H9 (cell line): ENCODE measurements at regions not wholly inside any gene's neighbourhood (a gene's known extent, or its start where the extent isn't known, plus 50 kb on each side); places are given as distances from the start of the nearest gene placed in this dataset.

Experiments used
- DNase-seq: peaks from one replicate; pipeline ENCODE4 v3.0.0-alpha.2; 2017
- H2AFZ ChIP-seq: one replicate; pipeline ENCODE4 v1.6.1; 2013; ENCODE audit warnings: mild to moderate bottlenecking, low read length, control low read depth, moderate library complexity
- H2AK5ac ChIP-seq: 2 replicates; pipeline ENCODE4 v1.6.1; 2013; ENCODE audit warnings: low read length, control low read depth, mixed read lengths; ENCODE audit not compliant: insufficient read length
- H2BK120ac ChIP-seq: one replicate; pipeline ENCODE4 v1.6.1; 2013; ENCODE audit warnings: low read depth, mild to moderate bottlenecking, low read length, control low read depth, inconsistent platforms; ENCODE audit not compliant: poor library complexity, severe bottlenecking
- H2BK12ac ChIP-seq: 2 replicates; pipeline ENCODE4 v1.6.1; 2013; ENCODE audit warnings: low read length, control low read depth, mixed read lengths, low read depth; ENCODE audit not compliant: insufficient read length
- H2BK15ac ChIP-seq: 2 replicates; pipeline ENCODE4 v1.6.1; 2013; ENCODE audit warnings: low read depth, low read length, control low read depth
- H2BK20ac ChIP-seq: one replicate; pipeline ENCODE4 v1.6.1; 2013; ENCODE audit warnings: low read depth, mild to moderate bottlenecking, low read length, control low read depth, inconsistent platforms; ENCODE audit not compliant: poor library complexity, severe bottlenecking
- H2BK5ac ChIP-seq: 2 replicates; pipeline ENCODE4 v1.6.1; 2013; ENCODE audit warnings: low read length, control low read depth, mixed read lengths; ENCODE audit not compliant: insufficient read length
- H3K14ac ChIP-seq: 2 replicates; pipeline ENCODE4 v1.6.1; 2013; ENCODE audit warnings: low read length, control low read depth; ENCODE audit not compliant: insufficient read depth
- H3K18ac ChIP-seq: 2 replicates; pipeline ENCODE4 v1.6.1; 2013; ENCODE audit warnings: low read depth, mild to moderate bottlenecking, mixed read lengths, low read length, control low read depth; ENCODE audit not compliant: insufficient read length
- H3K23ac ChIP-seq: 2 replicates; pipeline ENCODE4 v1.6.1; 2013; ENCODE audit warnings: low read length, control low read depth, mixed read lengths, low read depth; ENCODE audit not compliant: insufficient read length
- H3K23me2 ChIP-seq: 2 replicates; pipeline ENCODE4 v1.6.1; 2013; ENCODE audit warnings: low read depth, mild to moderate bottlenecking, mixed read lengths, low read length, control low read depth; ENCODE audit not compliant: insufficient read length, poor library complexity, severe bottlenecking
- H3K27ac ChIP-seq: 2 replicates; pipeline ENCODE4 v1.5.1; 2013; ENCODE audit warnings: low read length, control low read depth, mixed read lengths, low read depth; ENCODE audit not compliant: insufficient read length
- H3K27me3 ChIP-seq: 2 replicates; pipeline ENCODE4 v1.6.1; 2013; ENCODE audit warnings: low read length, control low read depth, inconsistent platforms; ENCODE audit not compliant: insufficient read depth
- H3K4ac ChIP-seq: 2 replicates; pipeline ENCODE4 v1.6.1; 2013; ENCODE audit warnings: low read depth, mild to moderate bottlenecking, control low read depth, inconsistent platforms, low read length, moderate library complexity
- H3K4me1 ChIP-seq: 2 replicates; pipeline ENCODE4 v1.6.1; 2013; ENCODE audit warnings: low read length, control low read depth, inconsistent platforms; ENCODE audit not compliant: insufficient read depth
- H3K4me2 ChIP-seq: 2 replicates; pipeline ENCODE4 v1.6.1; 2013; ENCODE audit warnings: low read length, control low read depth, mixed read lengths; ENCODE audit not compliant: insufficient read length, insufficient read depth
- H3K56ac ChIP-seq: 2 replicates; pipeline ENCODE4 v1.6.1; 2013; ENCODE audit warnings: low read depth, mild to moderate bottlenecking, mixed read lengths, low read length, control low read depth; ENCODE audit not compliant: insufficient read length
- H3K79me1 ChIP-seq: 2 replicates; pipeline ENCODE4 v1.6.1; 2013; ENCODE audit warnings: low read depth, mild to moderate bottlenecking, moderate library complexity, low read length, control low read depth, inconsistent platforms; ENCODE audit not compliant: insufficient read depth, poor library complexity, severe bottlenecking
- H3K79me2 ChIP-seq: 2 replicates; pipeline ENCODE4 v1.6.1; 2013; ENCODE audit warnings: low read length, control low read depth, inconsistent platforms; ENCODE audit not compliant: insufficient read depth
- H3K9ac ChIP-seq: 2 replicates; pipeline ENCODE4 v1.6.1; 2013; ENCODE audit warnings: low read length, control low read depth, mixed read lengths; ENCODE audit not compliant: insufficient read length; ENCODE audit errors: extremely low read depth
- H3K9me3 ChIP-seq: one replicate; pipeline ENCODE4 v1.6.1; 2013; ENCODE audit warnings: low read depth, low read length, inconsistent platforms; ENCODE audit not compliant: control insufficient read depth
- H3T11ph ChIP-seq: one replicate; pipeline ENCODE4 v1.6.1; 2013; ENCODE audit warnings: mild to moderate bottlenecking, low read length, control low read depth, inconsistent platforms
- H4K20me1 ChIP-seq: one replicate; pipeline ENCODE4 v1.6.1; 2013; ENCODE audit not compliant: control insufficient read depth, insufficient read length, insufficient read depth
- H4K5ac ChIP-seq: 2 replicates; pipeline ENCODE4 v1.6.1; 2013; ENCODE audit warnings: low read depth, mild to moderate bottlenecking, mixed read lengths, low read length, control low read depth; ENCODE audit not compliant: insufficient read length
- H4K8ac ChIP-seq: replicated peaks from 2 replicates; pipeline ENCODE4 v1.6.1; 2013; ENCODE audit warnings: low read length, control low read depth, mixed read lengths, low read depth; ENCODE audit not compliant: insufficient read length
- H4K91ac ChIP-seq: 2 replicates; pipeline ENCODE4 v1.6.1; 2013; ENCODE audit warnings: low read depth, mild to moderate bottlenecking, moderate library complexity, mixed read lengths, low read length, control low read depth; ENCODE audit not compliant: insufficient read length
- H3K27ac Mint-ChIP-seq, 3 experiments: 2 replicates in 2 of 3; 3 replicates in 1 of 3; pipeline ENCODE4 v1.8.0; 2020 to 2021; ENCODE audit warnings: mixed read lengths in 3 of 3, mild to moderate bottlenecking in 1 of 3, moderate library complexity in 1 of 3
- H3K27me3 Mint-ChIP-seq: 2 replicates; pipeline ENCODE4 v1.8.0; 2021; ENCODE audit warnings: low read depth, mild to moderate bottlenecking, moderate library complexity, mixed read lengths
- H3K36me3 Mint-ChIP-seq, 3 experiments: 2 replicates in 2 of 3; 3 replicates in 1 of 3; pipeline ENCODE4 v1.8.0; 2020 to 2021; ENCODE audit warnings: low read depth in 3 of 3, mixed read lengths in 3 of 3; ENCODE audit not compliant: insufficient read depth in 1 of 3
- H3K4me1 Mint-ChIP-seq, 2 experiments: 2 replicates each; pipeline ENCODE4 v1.8.0; 2020; ENCODE audit warnings: mixed read lengths in 2 of 2
- H3K4me3 Mint-ChIP-seq, 2 experiments: 2 replicates in 1 of 2; 3 replicates in 1 of 2; pipeline ENCODE4 v1.8.0; 2020 to 2021; ENCODE audit warnings: mild to moderate bottlenecking in 2 of 2, mixed read lengths in 2 of 2, moderate library complexity in 1 of 2
- H3K9me3 Mint-ChIP-seq, 2 experiments: 2 replicates in 1 of 2; 3 replicates in 1 of 2; pipeline ENCODE4 v1.8.0; 2020; ENCODE audit warnings: mild to moderate bottlenecking in 2 of 2, mixed read lengths in 2 of 2, moderate library complexity in 1 of 2
- WGBS: extraction: QIAGEN DNeasy Blood & Tissue Kit; methylation state at CpG from one replicate; pipeline ENCODE4 v1.1.7; 2013; ENCODE audit warnings: missing lambda C conversion rate, low lambda C conversion rate, mixed read lengths; ENCODE audit not compliant: insufficient read length; ENCODE audit errors: extremely low coverage; 5-methylcytosine and 5-hydroxymethylcytosine counted together
- TF ChIP-seq, protein P1 (sequence below): fragments of 200-600 bp; sonication (generic); conservative IDR thresholded peaks from 3 replicates; pipeline ENCODE4 v1.8.0; 2021; ENCODE audit warnings: antibody characterized with exemption, mild to moderate bottlenecking

DNA sequence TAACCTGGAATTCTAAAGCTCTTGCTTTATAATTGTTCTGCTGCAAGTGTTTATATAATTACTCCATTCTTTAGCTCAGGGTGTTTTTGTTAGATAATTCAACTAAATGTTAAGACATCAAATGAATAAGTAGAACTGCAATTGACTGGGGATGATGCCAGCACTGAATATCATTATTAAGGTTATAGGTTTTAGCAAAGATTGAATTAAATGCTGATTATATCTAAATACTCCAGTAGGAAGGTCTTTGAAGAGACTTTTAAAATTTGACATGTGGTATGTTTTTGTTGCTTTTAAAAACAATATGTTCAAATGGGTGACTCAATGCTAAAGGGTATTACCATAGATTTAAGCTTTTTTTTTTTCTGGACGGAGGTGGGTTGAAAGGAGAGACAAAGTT is 170.1 kb upstream of the THUMPD2 start:
- Histone ChIP-seq H3K18ac (no peak overlapping the region), H3K27me3 (no peaks in the 10 kb centered on the region), H2AK5ac (no peak overlapping the region), H3K27ac (no peak overlapping the region), H2BK120ac (no peak overlapping the region), H3T11ph (no peak overlapping the region), H2AFZ (no peak overlapping the region), H3K79me2 (no peaks in the 10 kb centered on the region), H3K23me2 (no peaks in the 10 kb centered on the region), H2BK5ac (no peak overlapping the region), H3K9ac (no peak overlapping the region), H4K8ac (no peak overlapping the region), H3K4me1 (no peaks in the 10 kb centered on the region), H3K56ac (no peak overlapping the region), H4K5ac (no peak overlapping the region), H4K20me1 (no peaks in the 10 kb centered on the region), H2BK12ac (no peak overlapping the region), H3K4ac (no peak overlapping the region), H3K14ac (no peak overlapping the region), H3K9me3 (no peaks in the 10 kb centered on the region), H2BK20ac (no peak overlapping the region), H3K79me1 (no peaks in the 10 kb centered on the region), H2BK15ac (no peak overlapping the region), H3K4me2 (no peak overlapping the region), H3K23ac (no peak overlapping the region), H4K91ac (no peak overlapping the region)
- Mint-ChIP-seq H3K27ac (no peak overlapping the region), H3K4me3 (no peak overlapping the region), H3K27me3 (no peaks in the 10 kb centered on the region), H3K9me3 (peaks cover 0 to 4% of the 10 kb centered on the region in 2 experiments; a peak in 1 of 5 replicates), H3K36me3 (no peaks in the 10 kb centered on the region), H3K4me1 (peaks cover 9% of the 10 kb centered on the region in 2 experiments)
- TF ChIP-seq, protein P1, sequence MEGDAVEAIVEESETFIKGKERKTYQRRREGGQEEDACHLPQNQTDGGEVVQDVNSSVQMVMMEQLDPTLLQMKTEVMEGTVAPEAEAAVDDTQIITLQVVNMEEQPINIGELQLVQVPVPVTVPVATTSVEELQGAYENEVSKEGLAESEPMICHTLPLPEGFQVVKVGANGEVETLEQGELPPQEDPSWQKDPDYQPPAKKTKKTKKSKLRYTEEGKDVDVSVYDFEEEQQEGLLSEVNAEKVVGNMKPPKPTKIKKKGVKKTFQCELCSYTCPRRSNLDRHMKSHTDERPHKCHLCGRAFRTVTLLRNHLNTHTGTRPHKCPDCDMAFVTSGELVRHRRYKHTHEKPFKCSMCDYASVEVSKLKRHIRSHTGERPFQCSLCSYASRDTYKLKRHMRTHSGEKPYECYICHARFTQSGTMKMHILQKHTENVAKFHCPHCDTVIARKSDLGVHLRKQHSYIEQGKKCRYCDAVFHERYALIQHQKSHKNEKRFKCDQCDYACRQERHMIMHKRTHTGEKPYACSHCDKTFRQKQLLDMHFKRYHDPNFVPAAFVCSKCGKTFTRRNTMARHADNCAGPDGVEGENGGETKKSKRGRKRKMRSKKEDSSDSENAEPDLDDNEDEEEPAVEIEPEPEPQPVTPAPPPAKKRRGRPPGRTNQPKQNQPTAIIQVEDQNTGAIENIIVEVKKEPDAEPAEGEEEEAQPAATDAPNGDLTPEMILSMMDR = no peak
- no CpG with 5 or more reads among the region's 1 CpG for WGBS
- no peak for DNase-seq
